ENCODE measurements at regions not wholly inside any gene's neighbourhood (a gene's known extent, or its start where the extent isn't known, plus 50 kb on each side); places are given as distances from the start of the nearest gene placed in this dataset.
"Not testable (repeated sequence)": the region's sequence is repeated elsewhere in the genome, so short reads cannot be mapped to it uniquely, and the experiment has no call there.

GRCh38 chr11:22920939-22921565, 60.8 kb upstream of the CCDC179 start:
- peak; percentile 6 for DNase-seq

DNA sequence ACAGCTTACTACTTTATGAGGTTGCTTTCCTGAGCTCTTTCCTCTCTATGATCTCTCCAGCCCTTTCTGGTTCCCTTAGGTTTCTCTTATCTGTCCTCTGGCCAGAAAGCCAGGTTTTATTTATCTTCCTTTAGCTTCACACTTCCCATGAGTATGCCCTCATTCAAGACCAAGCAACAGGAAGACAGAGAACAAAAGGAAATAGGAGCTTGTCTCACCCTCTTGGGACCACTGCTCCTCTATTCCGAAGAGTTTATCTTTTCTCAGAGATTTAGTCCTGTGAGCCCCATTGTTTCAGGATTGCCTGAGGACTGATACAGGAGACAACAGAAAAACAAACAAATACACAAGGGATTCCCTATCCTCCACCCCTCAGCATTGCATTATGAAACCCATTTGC, 62.4 kb upstream of the CCDC179 start:
- DNase-seq: no peak

GRCh38 chr11:22923561-22923960, 63.3 kb upstream of the CCDC179 start:
- DNase-seq: no peak

DNA sequence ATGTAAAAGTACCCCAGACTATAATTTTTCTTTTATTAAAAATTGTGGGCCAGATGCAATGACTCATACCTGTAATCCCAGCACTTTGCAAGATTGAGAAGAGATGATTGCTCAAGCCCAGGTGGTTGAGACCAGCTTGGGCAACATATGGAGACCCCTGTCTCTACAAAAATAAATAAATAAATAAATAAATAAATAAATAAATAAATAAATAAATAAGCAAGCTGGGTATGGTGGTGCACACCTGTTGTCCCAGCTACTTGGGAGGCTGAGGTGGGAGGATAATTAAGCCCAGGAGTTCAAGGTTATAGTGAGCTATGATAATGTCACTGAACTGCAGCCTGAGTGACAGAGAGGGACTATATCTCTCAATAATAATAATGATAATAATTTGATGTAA, 66.1 kb upstream of the CCDC179 start:
- DNase-seq: no peak

GRCh38 chr11:22927793-22928192, 67.5 kb upstream of the CCDC179 start:
- no peak for DNase-seq

DNA sequence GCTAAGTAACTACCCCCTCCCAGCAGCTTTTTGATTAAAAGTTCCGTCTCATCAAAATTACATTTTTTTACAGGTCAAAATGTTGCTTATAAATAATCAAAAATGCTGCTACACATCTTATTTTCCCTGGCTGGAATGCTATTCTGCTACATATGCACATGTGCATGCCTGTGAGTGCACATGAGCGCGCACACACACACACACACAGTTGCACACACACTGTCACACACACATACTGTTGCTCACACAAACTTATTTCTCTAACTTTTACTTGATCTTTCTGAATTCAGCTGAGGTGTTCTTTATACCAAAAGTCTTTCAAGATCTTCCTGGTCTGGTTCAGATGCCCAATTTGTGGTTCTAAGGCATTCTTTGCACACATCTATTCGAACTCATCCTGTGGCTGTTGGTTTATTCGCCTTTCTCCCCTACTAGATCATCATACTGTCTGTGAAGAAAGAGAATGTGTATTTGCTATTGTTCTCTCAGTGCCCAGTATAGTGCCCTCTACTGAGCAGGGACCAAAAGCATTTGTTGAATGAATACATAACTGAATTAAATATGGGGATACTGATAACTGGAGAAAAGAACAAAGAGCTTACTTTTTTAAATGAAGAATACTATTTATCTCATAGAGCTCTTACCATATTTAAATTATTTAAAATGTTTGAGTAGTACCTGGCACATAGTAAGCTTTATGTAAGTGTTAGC, 68.1 kb upstream of the CCDC179 start:
- no peak for DNase-seq

DNA sequence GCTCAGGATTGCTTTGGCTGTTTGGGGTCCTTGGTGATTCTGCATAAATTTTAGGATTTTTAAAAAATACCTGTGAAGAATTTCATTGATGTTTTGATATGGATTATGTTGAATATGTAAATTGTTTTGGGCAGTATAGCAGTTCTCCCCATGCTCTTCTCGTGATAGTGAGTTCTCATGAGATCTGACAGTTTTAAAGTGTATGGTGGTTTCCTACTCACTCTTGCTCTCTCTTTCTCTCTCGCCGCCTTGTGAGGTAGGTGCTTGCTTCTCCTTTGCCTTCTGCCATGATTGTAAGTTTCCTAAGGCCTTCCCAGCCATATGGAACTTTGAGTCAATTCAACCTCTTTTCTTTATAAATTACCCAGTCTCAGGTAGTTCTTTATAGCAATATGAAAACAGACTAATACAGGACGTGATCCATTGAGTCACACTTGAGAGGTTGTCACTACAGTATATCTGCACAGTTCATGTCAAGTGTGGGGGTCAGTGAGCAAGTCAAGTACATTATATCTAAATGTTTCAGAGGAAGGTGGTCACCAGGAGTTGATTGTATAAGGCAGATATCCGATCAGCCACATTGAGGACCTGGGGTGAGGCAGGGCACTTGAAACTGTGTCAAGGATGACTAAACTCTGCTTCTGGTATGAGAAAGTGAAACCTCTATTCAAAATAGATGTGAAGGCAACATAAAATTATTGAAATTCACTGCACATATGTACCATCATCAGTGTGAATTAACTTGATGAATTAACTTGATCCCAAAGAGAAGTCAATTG, 70.7 kb upstream of the CCDC179 start:
- no peak for DNase-seq

GRCh38 chr11:22938691-22939090, 78.4 kb upstream of the CCDC179 start:
- no peak for DNase-seq

DNA sequence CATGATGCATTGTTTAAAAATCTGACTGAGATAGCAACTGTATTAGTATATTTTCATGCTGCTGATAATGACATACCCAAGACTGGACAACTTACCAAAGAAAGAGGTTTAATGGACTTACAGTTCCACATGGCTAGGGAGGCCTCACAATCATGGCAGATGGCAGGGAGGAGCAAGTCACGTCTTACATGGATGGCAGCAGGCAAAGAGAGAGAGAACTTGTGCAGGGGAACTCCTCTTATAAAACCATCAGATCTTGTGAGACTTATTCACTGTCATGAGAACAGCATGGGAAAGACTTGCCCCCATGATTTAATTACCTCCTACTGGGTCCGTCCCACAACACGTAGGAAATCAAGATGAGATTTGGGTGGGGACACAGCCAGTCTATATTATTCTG, 81.3 kb upstream of the CCDC179 start:
- DNase-seq: not testable (repeated sequence)

DNA sequence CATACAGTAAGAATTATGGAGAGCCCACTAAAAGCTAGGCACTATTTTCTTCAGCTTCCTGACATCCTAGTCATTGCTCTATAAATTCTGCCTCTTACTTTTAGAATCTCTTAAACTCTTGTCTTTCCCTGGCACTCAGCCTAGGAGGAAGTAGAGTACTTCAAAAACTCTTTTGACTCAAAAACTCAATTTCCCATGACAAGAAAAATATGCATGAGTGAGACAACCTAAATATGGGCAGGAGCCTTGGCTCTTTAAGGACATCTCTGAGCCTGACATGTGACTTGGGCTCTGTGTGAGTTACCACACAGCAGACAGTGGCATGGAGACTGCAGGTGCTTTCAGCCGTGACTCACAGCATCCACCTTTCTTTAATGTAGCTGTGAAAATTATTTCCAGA, 97.5 kb upstream of the CCDC179 start:
- no peak for DNase-seq

DNA sequence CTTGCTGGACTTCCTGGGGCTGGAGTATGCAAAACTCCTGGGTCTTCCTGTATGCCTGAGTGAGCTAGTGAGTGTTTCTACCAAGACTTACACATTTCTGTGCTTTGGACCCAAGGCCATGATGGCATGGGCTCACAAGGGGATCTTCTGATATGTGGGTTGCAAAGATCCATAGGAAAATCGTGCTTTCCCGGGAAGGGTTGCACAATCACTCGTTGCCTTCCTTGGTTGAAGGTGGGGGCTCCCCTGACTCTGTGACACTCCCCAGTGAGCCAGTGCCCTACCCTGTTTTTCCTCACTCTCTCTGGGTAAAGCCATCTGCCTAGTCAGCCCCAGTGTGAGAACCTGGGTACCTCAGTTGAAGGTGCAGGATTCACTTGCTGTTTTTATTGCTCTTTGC, 114.0 kb upstream of the CCDC179 start:
- no peak for DNase-seq

- no peak for DNase-seq
Observed at GRCh38 chr11:22976146-22976545, 115.9 kb upstream of the CCDC179 start.

DNA sequence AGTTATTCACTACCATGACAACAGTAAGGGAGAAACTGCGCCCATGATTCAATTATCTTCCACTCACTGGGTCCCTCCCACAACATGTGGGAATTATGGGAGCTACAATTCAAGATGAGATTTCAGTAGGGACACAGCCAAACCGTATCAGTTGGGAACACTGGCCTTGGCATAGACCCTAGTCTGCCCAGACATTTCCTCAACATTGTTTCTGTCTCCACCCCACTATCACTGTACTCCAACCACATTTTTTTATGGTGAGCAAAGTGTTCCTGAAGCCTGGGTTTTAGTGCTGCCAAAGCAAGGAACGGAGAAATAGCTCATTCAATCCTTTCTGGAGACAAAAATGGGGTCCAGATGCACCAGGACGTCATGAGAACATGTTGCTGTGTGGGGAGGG, 122.6 kb upstream of the CCDC179 start:
- DNase-seq: no peak

- DNase-seq: no peak
Observed at GRCh38 chr11:22984045-22984444, 123.8 kb upstream of the CCDC179 start.

DNA sequence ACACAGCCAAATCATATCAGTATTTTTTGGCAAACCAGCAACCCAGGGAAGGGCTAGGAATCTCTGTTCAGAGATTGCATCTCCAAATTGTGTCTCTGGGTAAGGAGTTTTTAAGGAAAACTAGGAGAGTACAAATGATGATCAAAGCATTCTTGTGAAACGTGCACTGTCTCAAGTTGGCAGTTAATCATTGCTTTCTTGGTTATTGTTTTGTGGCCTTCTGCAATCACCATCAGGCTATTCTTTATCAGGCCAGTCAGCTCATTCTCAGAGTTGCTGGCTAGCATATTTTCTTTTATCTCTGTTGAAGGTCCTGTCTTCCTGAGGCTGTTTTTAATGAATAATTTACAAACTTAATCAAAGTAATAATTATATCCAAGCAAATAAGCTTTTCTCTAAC, 129.1 kb upstream of the CCDC179 start:
- no peak for DNase-seq

GRCh38 chr11:22991196-22991595, 130.9 kb upstream of the CCDC179 start:
- no peak for DNase-seq

GRCh38 chr11:23006730-23007129, 146.5 kb upstream of the CCDC179 start:
- DNase-seq: no peak

GRCh38 chr11:23010790-23011335, 150.6 kb upstream of the CCDC179 start:
- DNase-seq: no peak

GRCh38 chr11:23012930-23013329, 152.7 kb upstream of the CCDC179 start:
- no peak for DNase-seq

- DNase-seq: no peak
Observed at GRCh38 chr11:23013509-23013908, 153.2 kb upstream of the CCDC179 start.

GRCh38 chr11:23021287-23021863, 161.1 kb upstream of the CCDC179 start:
- no peak for DNase-seq

- DNase-seq: no peak
Observed at GRCh38 chr11:23022854-23023253, 162.6 kb upstream of the CCDC179 start.

DNA sequence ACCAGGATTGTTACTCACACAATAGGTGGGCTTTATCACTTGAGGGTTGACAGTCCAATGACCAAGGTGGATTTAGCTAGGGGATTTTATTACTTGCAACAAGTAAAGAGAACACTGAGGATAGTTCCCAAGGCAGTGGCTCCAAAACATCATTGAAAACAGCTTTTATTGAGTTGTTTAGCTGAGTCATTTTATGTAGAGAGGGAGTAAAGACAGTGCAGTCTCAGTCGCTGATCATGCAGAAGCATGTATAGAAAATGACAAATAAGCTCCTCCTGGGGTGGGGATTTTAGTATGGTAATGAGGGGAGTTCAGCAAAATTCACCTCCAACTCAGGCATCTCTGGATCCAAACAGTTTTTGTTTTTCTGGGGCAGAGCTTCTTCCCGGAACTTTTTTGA, 163.0 kb upstream of the CCDC179 start:
- DNase-seq: no peak

All from NCI-H446 treated with DMSO at 0.1 percent for 48 hours (cell line).